ENCODE measurements at regions not wholly inside any gene's neighbourhood (a gene's known extent, or its start where the extent isn't known, plus 50 kb on each side); places are given as distances from the start of the nearest gene placed in this dataset.

- DNase-seq: no peak
- in situ Hi-C loops (cut with MboI; ENCODE audit: low pct_unique_long_range_greater_than_20kb, low sequenced_read_pairs): no loop called here
Measured at GRCh38 chr16:50900391-50900942, 158.6 kb downstream of the CYLD start.

GRCh38 chr16:50899951-50900350, 158.1 kb downstream of the CYLD start:
- no peak for DNase-seq
- in situ Hi-C loops (cut with MboI; ENCODE audit: low pct_unique_long_range_greater_than_20kb, low sequenced_read_pairs): no loop called here

- DNase-seq: no peak
- in situ Hi-C loops (cut with MboI; ENCODE audit: low pct_unique_long_range_greater_than_20kb, low sequenced_read_pairs): no loop called here
Measured at GRCh38 chr16:50889746-50890145, 147.9 kb downstream of the CYLD start.

- DNase-seq: no peak
- in situ Hi-C loops (cut with MboI; ENCODE audit: low pct_unique_long_range_greater_than_20kb, low sequenced_read_pairs): no loop called here
Measured at GRCh38 chr16:50889276-50889675, 147.4 kb downstream of the CYLD start.

- in situ Hi-C loops (cut with MboI; ENCODE audit: low pct_unique_long_range_greater_than_20kb, low sequenced_read_pairs): no loop called here
- DNase-seq: no peak
Measured at GRCh38 chr16:50888486-50889261, 146.8 kb downstream of the CYLD start.

GRCh38 chr16:50887500-50888298, 145.8 kb downstream of the CYLD start:
- no peak for DNase-seq
- in situ Hi-C loops (cut with MboI; ENCODE audit: low pct_unique_long_range_greater_than_20kb, low sequenced_read_pairs): no loop called here

- in situ Hi-C loops (cut with MboI; ENCODE audit: low pct_unique_long_range_greater_than_20kb, low sequenced_read_pairs): no loop called here
- peak; percentile 9 for DNase-seq
Measured at GRCh38 chr16:50884066-50884860, 142.4 kb downstream of the CYLD start.

GRCh38 chr16:50881956-50882355, 140.1 kb downstream of the CYLD start:
- DNase-seq: no peak
- in situ Hi-C loops (cut with MboI; ENCODE audit: low pct_unique_long_range_greater_than_20kb, low sequenced_read_pairs): no loop called here

GRCh38 chr16:50881331-50881830, 139.5 kb downstream of the CYLD start:
- in situ Hi-C loops (cut with MboI; ENCODE audit: low pct_unique_long_range_greater_than_20kb, low sequenced_read_pairs): no loop called here
- DNase-seq: no peak

GRCh38 chr16:50880926-50881325, 139.0 kb downstream of the CYLD start:
- DNase-seq: no peak
- in situ Hi-C loops (cut with MboI; ENCODE audit: low pct_unique_long_range_greater_than_20kb, low sequenced_read_pairs): no loop called here

GRCh38 chr16:50879873-50880695, 138.2 kb downstream of the CYLD start:
- in situ Hi-C loops (cut with MboI; ENCODE audit: low pct_unique_long_range_greater_than_20kb, low sequenced_read_pairs): no loop called here
- no peak for DNase-seq

GRCh38 chr16:50878966-50879615, 137.2 kb downstream of the CYLD start:
- in situ Hi-C loops (cut with MboI; ENCODE audit: low pct_unique_long_range_greater_than_20kb, low sequenced_read_pairs): no loop called here
- no peak for DNase-seq

- in situ Hi-C loops (cut with MboI; ENCODE audit: low pct_unique_long_range_greater_than_20kb, low sequenced_read_pairs): no loop called here
- no peak for DNase-seq
Measured at GRCh38 chr16:50878536-50878935, 136.7 kb downstream of the CYLD start.

GRCh38 chr16:50876263-50876662, 134.4 kb downstream of the CYLD start:
- no peak for DNase-seq
- in situ Hi-C loops (cut with MboI; ENCODE audit: low pct_unique_long_range_greater_than_20kb, low sequenced_read_pairs): no loop called here

GRCh38 chr16:50868577-50868976, 126.7 kb downstream of the CYLD start:
- in situ Hi-C loops (cut with MboI; ENCODE audit: low pct_unique_long_range_greater_than_20kb, low sequenced_read_pairs): no loop called here
- DNase-seq: no peak

GRCh38 chr16:50866806-50867205, 124.9 kb downstream of the CYLD start:
- in situ Hi-C loops (cut with MboI; ENCODE audit: low pct_unique_long_range_greater_than_20kb, low sequenced_read_pairs): no loop called here
- DNase-seq: no peak

GRCh38 chr16:50864386-50864785, 122.5 kb downstream of the CYLD start:
- in situ Hi-C loops (cut with MboI; ENCODE audit: low pct_unique_long_range_greater_than_20kb, low sequenced_read_pairs): no loop called here

GRCh38 chr16:50863644-50864144, 121.8 kb downstream of the CYLD start:
- DNase-seq: no peak
- in situ Hi-C loops (cut with MboI; ENCODE audit: low pct_unique_long_range_greater_than_20kb, low sequenced_read_pairs): no loop called here

More at GRCh38 chr16:50864386-50864785, 122.5 kb downstream of the CYLD start:
- DNase-seq: no peak

All from KBM-7 (cell line).